Mucosa of rectum (tissue), 2 donors: ENCODE measurements at regions not wholly inside any gene's neighbourhood (a gene's known extent, or its start where the extent isn't known, plus 50 kb on each side); places are given as distances from the start of the nearest gene placed in this dataset.
"Not testable (repeated sequence)": the region's sequence is repeated elsewhere in the genome, so short reads cannot be mapped to it uniquely, and the experiment has no call there.

ENCODE experiments used
- H3K27ac ChIP-seq, 2 donors: one replicate each; pipeline ENCODE4 v1.7.0; 2013; ENCODE audit warnings: inconsistent platforms in 2 of 2, low read depth in 2 of 2, low read length in 2 of 2
- H3K27me3 ChIP-seq, 2 donors: one replicate each; pipeline ENCODE4 v1.7.0; 2013; ENCODE audit warnings: low read length in 2 of 2; ENCODE audit not compliant: control insufficient read depth in 2 of 2, insufficient read depth in 2 of 2
- H3K36me3 ChIP-seq, 2 donors: one replicate each; pipeline ENCODE4 v1.7.0; 2013; ENCODE audit warnings: low read length in 2 of 2; ENCODE audit not compliant: control insufficient read depth in 2 of 2, insufficient read depth in 2 of 2
- H3K4me1 ChIP-seq, 2 donors: one replicate each; pipeline ENCODE4 v1.7.0; 2013; ENCODE audit warnings: low read length in 2 of 2, mild to moderate bottlenecking in 1 of 2; ENCODE audit not compliant: control insufficient read depth in 2 of 2, insufficient read depth in 2 of 2
- H3K4me3 ChIP-seq, 2 donors: one replicate each; pipeline ENCODE4 v1.7.0; 2013; ENCODE audit warnings: low read length in 2 of 2
- H3K9ac ChIP-seq, 2 donors: one replicate each; pipeline ENCODE4 v1.7.0; 2013; ENCODE audit warnings: low read length in 2 of 2, low read depth in 1 of 2, mild to moderate bottlenecking in 1 of 2
- H3K9me3 ChIP-seq, 2 donors: one replicate each; pipeline ENCODE4 v1.7.0; 2013; ENCODE audit warnings: low read length in 2 of 2; ENCODE audit not compliant: control insufficient read depth in 2 of 2
- donor health status: healthy.
- donor health status: Normal muscosa, but diverticular disease.

DNA sequence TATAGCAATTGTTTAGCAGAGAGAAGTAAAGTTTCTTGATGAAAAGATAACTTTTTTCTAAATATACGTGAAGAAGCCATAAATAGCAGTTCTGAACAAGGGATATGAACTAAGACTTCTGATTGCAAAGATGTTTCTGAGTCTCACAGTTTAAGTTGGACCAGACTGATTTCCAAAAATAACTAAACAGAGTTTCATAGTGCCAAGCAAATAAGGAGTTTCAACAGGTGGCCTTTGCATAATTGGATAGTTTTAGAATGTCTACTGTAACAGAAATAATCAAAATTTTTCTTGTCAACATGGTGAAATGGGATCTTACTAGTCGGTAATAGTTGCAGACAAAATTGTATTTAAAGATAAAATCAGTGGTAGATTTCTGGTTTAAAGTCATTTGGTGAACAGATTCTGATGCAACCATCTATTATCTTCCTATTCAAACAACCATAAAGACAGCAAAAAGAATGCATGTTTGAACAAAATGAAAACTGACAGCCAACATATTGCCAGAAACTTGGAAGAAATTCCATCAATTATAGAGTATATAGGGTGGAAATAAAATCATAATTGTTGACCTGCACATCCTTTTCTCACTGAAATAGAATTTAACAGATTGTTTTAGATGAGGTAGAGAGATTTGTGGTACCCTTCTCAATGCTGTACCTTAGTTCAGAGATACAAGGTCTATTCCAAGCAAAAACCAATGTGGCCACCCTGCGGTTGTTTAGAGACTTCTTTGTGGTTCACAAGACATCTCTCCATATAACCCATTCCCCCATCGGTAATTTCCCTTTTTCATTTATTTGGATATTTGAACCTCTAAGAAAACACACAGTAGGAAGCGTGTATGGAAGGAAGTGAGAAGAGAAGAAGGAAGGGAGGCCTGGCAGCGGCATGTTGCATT is 275.3 kb downstream of the COG6 start:
- no peak overlapping the region for H3K9ac ChIP-seq
- no peaks in the 10 kb centered on the region for H3K9me3 ChIP-seq
- H3K4me3 ChIP-seq: no peak overlapping the region
- H3K4me1 ChIP-seq: no peaks in the 10 kb centered on the region
- no peaks in the 10 kb centered on the region for H3K36me3 ChIP-seq
- H3K27me3 ChIP-seq: no peaks in the 10 kb centered on the region
- no peak overlapping the region for H3K27ac ChIP-seq

DNA sequence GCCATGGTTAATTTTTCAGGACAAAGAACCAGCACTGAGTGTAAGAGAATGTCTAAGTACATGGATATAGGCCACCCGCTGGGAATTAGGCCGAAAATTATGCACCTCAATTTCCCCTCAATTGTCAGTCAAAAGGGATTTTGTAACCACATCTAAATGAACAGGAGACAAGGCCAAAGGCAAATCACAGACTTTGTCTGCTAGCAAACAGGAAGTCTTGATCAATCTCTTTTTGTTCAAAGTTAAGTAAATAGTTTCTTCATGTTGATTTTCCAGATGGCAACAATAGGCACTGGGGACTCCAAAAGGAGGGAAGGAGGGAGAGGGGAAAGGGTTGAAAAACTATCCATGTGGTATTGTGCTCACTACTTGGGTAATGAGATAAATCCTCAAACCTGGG is 276.0 kb downstream of the COG6 start:
- Histone ChIP-seq H3K9me3 (no peaks in the 10 kb centered on the region), H3K27me3 (no peaks in the 10 kb centered on the region), H3K9ac (no peak overlapping the region), H3K4me3 (no peak overlapping the region), H3K36me3 (no peaks in the 10 kb centered on the region), H3K4me1 (no peaks in the 10 kb centered on the region), H3K27ac (no peak overlapping the region)

GRCh38 chr13:39932514-39932913 is 277.1 kb downstream of the COG6 start:
- H3K9ac ChIP-seq, H3K36me3 ChIP-seq, H3K9me3 ChIP-seq, H3K4me1 ChIP-seq, H3K27me3 ChIP-seq, H3K4me3 ChIP-seq, H3K27ac ChIP-seq: not testable (repeated sequence)

GRCh38 chr13:39935155-39935554 is 279.7 kb downstream of the COG6 start:
- H3K27ac ChIP-seq: no peak overlapping the region
- no peaks in the 10 kb centered on the region for H3K27me3 ChIP-seq
- no peaks in the 10 kb centered on the region for H3K36me3 ChIP-seq
- no peaks in the 10 kb centered on the region for H3K9me3 ChIP-seq
- H3K4me1 ChIP-seq: no peaks in the 10 kb centered on the region
- no peak overlapping the region for H3K4me3 ChIP-seq
- H3K9ac ChIP-seq: no peak overlapping the region

DNA sequence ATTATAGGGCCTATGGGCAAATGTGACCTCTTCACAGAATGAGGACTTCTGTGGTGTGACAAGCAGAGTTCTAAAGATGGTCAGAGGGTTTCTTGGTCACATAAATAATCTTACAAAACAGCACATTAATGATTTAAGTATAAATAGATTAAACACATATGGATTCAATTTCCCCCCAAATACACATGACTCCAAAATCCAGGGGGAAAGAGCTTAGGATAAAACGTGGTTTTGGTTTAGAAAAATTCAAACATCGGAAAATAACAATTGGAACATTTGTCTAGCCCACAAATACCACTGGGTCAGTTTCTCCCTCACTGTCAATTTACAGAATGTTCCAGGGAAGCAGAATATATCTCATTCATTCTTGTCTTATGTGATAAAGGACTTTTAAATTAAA is 283.1 kb downstream of the COG6 start:
- Histone ChIP-seq H3K9ac (no peak overlapping the region), H3K27ac (no peak overlapping the region), H3K27me3 (no peaks in the 10 kb centered on the region), H3K9me3 (no peaks in the 10 kb centered on the region), H3K4me1 (no peaks in the 10 kb centered on the region), H3K4me3 (no peak overlapping the region), H3K36me3 (no peaks in the 10 kb centered on the region)

- no peaks in the 10 kb centered on the region for H3K36me3 ChIP-seq
- no peaks in the 10 kb centered on the region for H3K4me1 ChIP-seq
- no peak overlapping the region for H3K4me3 ChIP-seq
- no peak overlapping the region for H3K9ac ChIP-seq
- H3K27ac ChIP-seq: no peak overlapping the region
- H3K27me3 ChIP-seq: no peaks in the 10 kb centered on the region
- no peaks in the 10 kb centered on the region for H3K9me3 ChIP-seq
These were observed 285.8 kb downstream of the COG6 start for GRCh38 chr13:39941236-39941635.

- H3K27me3 ChIP-seq: no peaks in the 10 kb centered on the region
- H3K4me1 ChIP-seq: no peaks in the 10 kb centered on the region
- no peaks in the 10 kb centered on the region for H3K9me3 ChIP-seq
- H3K4me3 ChIP-seq: no peak overlapping the region
- H3K36me3 ChIP-seq: no peaks in the 10 kb centered on the region
- H3K27ac ChIP-seq: no peak overlapping the region
- no peak overlapping the region for H3K9ac ChIP-seq
These were observed 286.6 kb downstream of the COG6 start for GRCh38 chr13:39941911-39942551.

DNA sequence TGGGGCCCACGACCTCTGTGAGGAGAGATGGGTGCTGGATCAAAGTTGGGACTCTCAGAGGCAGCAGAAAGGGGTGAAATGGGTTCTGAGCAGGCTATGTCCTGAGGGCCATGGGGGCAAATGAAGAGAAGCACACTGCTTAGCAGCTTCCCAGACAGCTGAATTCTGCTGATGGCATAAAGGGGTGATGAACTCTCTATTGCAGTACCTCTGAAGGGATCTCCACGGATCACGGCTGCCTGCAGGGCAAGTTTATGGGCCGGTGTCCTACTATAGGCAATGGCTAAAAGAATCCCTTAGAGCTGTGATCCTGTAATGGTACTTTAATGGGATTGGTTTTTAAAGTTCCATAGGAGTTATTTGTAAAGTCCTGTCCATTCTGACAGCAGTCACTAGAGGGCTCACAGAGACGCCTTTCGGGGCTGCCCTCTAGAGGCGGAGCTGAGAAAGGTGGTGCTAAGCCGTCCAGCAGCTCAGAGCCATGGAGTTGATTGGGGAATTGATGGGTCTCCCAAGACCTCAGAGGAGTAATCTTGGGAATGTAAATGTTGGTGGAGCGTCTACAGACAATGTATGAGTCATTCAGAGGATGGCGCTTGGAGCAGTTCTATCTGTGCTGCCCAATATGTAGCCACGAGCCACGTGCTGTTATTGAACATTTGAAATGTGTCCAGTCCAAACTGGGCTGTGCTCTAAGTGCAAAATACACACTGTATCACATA is 287.3 kb downstream of the COG6 start:
- H3K4me3 ChIP-seq: no peak overlapping the region
- no peaks in the 10 kb centered on the region for H3K36me3 ChIP-seq
- no peak overlapping the region for H3K9ac ChIP-seq
- no peaks in the 10 kb centered on the region for H3K27me3 ChIP-seq
- no peaks in the 10 kb centered on the region for H3K4me1 ChIP-seq
- no peak overlapping the region for H3K27ac ChIP-seq
- no peaks in the 10 kb centered on the region for H3K9me3 ChIP-seq

GRCh38 chr13:39943711-39944110 is 288.2 kb downstream of the COG6 start:
- no peak overlapping the region for H3K9ac ChIP-seq
- H3K4me3 ChIP-seq: no peak overlapping the region
- no peak overlapping the region for H3K27ac ChIP-seq
- H3K4me1 ChIP-seq: no peaks in the 10 kb centered on the region
- H3K27me3 ChIP-seq: no peaks in the 10 kb centered on the region
- no peaks in the 10 kb centered on the region for H3K36me3 ChIP-seq
- H3K9me3 ChIP-seq: no peaks in the 10 kb centered on the region

DNA sequence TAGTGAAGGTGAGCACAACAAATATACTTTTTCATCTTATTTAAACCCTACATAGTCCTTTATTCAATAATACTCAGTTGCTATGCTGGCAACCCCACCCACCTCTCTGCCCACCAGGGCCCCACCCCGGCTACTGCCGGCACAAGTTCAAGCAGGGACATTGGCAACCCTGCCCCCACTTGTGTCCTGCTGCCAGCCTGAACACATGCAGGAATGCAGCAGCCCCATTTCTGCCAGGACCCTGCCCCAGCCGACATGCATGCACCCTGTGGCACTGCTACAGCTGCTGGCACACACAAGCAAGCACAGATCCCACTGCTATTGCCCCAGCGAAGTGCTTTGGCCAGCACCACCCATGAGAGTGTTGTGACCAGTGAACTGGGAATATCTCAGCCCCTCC is 289.8 kb downstream of the COG6 start:
- no peak overlapping the region for H3K4me3 ChIP-seq
- no peak overlapping the region for H3K27ac ChIP-seq
- H3K9me3 ChIP-seq: no peaks in the 10 kb centered on the region
- no peaks in the 10 kb centered on the region for H3K36me3 ChIP-seq
- no peaks in the 10 kb centered on the region for H3K4me1 ChIP-seq
- no peaks in the 10 kb centered on the region for H3K27me3 ChIP-seq
- no peak overlapping the region for H3K9ac ChIP-seq
